ENCODE measurements at regions not wholly inside any gene's neighbourhood (a gene's known extent, or its start where the extent isn't known, plus 50 kb on each side); places are given as distances from the start of the nearest gene placed in this dataset.

DNA sequence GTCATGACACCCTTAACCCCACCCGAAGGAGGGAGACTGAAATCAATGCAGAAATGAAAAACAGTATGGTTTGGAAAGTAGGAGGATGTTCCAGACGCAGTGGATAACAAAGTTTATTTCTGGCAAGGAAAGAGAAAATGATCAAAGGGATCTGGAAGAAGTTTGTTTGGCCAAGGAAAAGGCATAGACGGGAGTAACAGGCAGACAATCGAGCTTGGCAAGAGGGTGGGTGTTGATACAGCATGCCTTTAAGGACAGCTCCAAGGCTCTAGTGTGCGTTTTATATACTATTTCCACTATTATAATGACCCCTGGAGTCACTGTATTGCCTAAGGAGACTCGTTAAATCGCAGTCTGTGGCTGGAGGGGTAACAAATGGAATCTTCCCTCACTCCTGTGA lies 303.7 kb upstream of the RUNX1 start:
- H3K36me3 ChIP-seq (replicated peaks; ENCODE audit: insufficient read depth, low read length) = no peaks in the 10 kb centered on the region
- no peaks in the 10 kb centered on the region for H3F3A ChIP-seq (ENCODE audit: insufficient read depth, low read length)
- TF ChIP-seq EZH2phosphoT487 (IDR thresholded peaks at IDR 0.05; ENCODE audit: low read length) (no peak), EZH2 (optimal IDR thresholded peaks at IDR 0.05; ENCODE audit: low read depth, low read length) (no peak), CTCF (IDR thresholded peaks at IDR 0.05; ENCODE audit: low read length) (no peak)
- no peak overlapping the region for H2AFZ ChIP-seq (ENCODE audit: low read length)
- H3K27me3 ChIP-seq (replicated peaks; ENCODE audit: insufficient read depth, low read length) = no peaks in the 10 kb centered on the region
- no peak overlapping the region for H3K4me3 ChIP-seq (ENCODE audit: low read length)
- H3K9ac ChIP-seq (ENCODE audit: low read length) = no peak overlapping the region
- H3K9me2 ChIP-seq (replicated peaks; ENCODE audit: insufficient read depth, low read length) = no peaks in the 10 kb centered on the region
- no peaks in the 10 kb centered on the region for H3K9me3 ChIP-seq (replicated peaks; ENCODE audit: insufficient read depth, low read length)
- H3K4me2 ChIP-seq (ENCODE audit: low read depth, low read length) = no peak overlapping the region
- no peaks in the 10 kb centered on the region for H4K20me1 ChIP-seq (ENCODE audit: insufficient read depth, low read length)
- no peaks in the 10 kb centered on the region for H3K4me1 ChIP-seq (ENCODE audit: low read length)
- H3K79me2 ChIP-seq (ENCODE audit: low read length) = no peaks in the 10 kb centered on the region
- H3K27ac ChIP-seq (ENCODE audit: low read length) = no peak overlapping the region
- no peak for DNase-seq

DNA sequence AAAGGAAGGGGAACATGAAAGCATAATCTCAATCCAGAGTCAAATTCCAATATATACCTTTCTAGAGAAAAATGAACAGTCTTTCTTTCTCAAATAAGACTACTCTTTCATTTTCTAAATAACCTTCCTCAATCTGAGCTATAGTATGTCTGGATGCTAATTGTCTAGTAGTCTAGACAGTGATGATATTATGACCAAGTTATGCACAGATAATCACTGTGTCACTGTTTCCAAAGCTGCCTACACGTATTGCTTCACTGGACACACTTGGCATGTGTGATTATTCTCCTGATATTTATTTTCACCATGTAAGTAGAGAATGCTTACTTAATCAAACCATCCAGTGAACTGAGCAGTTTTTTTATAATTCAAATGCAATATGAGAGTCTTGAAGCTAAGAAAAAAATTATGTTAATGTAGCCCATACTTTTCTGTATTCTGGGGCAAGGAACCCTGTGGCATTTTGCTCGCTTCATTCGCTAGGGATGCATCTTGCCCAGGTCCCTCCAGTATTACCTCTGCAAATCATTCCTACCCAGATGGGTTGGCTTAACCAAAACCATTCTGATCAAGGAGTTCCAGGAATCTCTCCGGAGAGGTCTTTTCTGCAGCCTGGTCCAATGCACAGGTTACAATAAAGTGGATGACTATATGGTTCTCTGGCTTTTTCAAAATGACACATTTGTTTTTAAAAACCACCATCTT lies 303.1 kb upstream of the RUNX1 start:
- no peak overlapping the region for H3K27ac ChIP-seq (ENCODE audit: low read length)
- H3K36me3 ChIP-seq (replicated peaks; ENCODE audit: insufficient read depth, low read length) = no peaks in the 10 kb centered on the region
- H3K9ac ChIP-seq (ENCODE audit: low read length) = no peak overlapping the region
- H4K20me1 ChIP-seq (ENCODE audit: insufficient read depth, low read length) = no peaks in the 10 kb centered on the region
- no peaks in the 10 kb centered on the region for H3K9me2 ChIP-seq (replicated peaks; ENCODE audit: insufficient read depth, low read length)
- H3K27me3 ChIP-seq (replicated peaks; ENCODE audit: insufficient read depth, low read length) = no peaks in the 10 kb centered on the region
- no peak for DNase-seq
- no peak overlapping the region for H3K4me3 ChIP-seq (ENCODE audit: low read length)
- H3F3A ChIP-seq (ENCODE audit: insufficient read depth, low read length) = no peaks in the 10 kb centered on the region
- TF ChIP-seq EZH2phosphoT487 (IDR thresholded peaks at IDR 0.05; ENCODE audit: low read length) (no peak), CTCF (IDR thresholded peaks at IDR 0.05; ENCODE audit: low read length) (no peak), EZH2 (optimal IDR thresholded peaks at IDR 0.05; ENCODE audit: low read depth, low read length) (no peak)
- no peak overlapping the region for H2AFZ ChIP-seq (ENCODE audit: low read length)
- H3K4me2 ChIP-seq (ENCODE audit: low read depth, low read length) = no peak overlapping the region
- no peaks in the 10 kb centered on the region for H3K4me1 ChIP-seq (ENCODE audit: low read length)
- no peaks in the 10 kb centered on the region for H3K79me2 ChIP-seq (ENCODE audit: low read length)
- no peaks in the 10 kb centered on the region for H3K9me3 ChIP-seq (replicated peaks; ENCODE audit: insufficient read depth, low read length)

DNA sequence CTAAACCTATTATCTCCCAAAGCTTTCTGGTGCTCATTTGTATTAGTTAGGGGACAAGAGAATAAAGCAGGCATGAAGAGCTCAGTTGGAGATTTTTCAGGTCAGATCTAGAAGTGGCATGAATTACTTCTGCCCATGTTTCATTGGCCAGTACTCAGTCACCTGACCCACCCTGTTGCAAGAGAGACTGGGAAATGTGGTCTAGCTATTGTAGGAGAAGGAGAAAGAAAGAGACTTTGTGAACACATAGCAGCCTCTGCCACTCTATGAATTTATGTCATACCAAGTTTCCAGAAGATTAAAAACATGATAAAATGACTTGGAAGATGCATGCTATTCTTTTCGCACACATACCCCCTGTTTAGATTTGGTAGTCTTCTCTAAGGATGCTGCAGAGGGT lies 302.3 kb upstream of the RUNX1 start:
- Histone ChIP-seq H3K36me3 (replicated peaks; ENCODE audit: insufficient read depth, low read length) (no peaks in the 10 kb centered on the region), H3K79me2 (ENCODE audit: low read length) (no peaks in the 10 kb centered on the region), H3F3A (ENCODE audit: insufficient read depth, low read length) (no peaks in the 10 kb centered on the region), H3K9me3 (replicated peaks; ENCODE audit: insufficient read depth, low read length) (no peaks in the 10 kb centered on the region), H3K4me3 (ENCODE audit: low read length) (no peak overlapping the region), H3K9me2 (replicated peaks; ENCODE audit: insufficient read depth, low read length) (no peaks in the 10 kb centered on the region), H4K20me1 (ENCODE audit: insufficient read depth, low read length) (no peaks in the 10 kb centered on the region), H3K9ac (ENCODE audit: low read length) (no peak overlapping the region), H2AFZ (ENCODE audit: low read length) (no peak overlapping the region), H3K27ac (ENCODE audit: low read length) (no peak overlapping the region), H3K4me1 (ENCODE audit: low read length) (no peaks in the 10 kb centered on the region), H3K27me3 (replicated peaks; ENCODE audit: insufficient read depth, low read length) (no peaks in the 10 kb centered on the region), H3K4me2 (ENCODE audit: low read depth, low read length) (no peak overlapping the region)
- DNase-seq = no peak
- no peak for TF ChIP-seq CTCF (IDR thresholded peaks at IDR 0.05; ENCODE audit: low read length)
- TF ChIP-seq EZH2 (optimal IDR thresholded peaks at IDR 0.05; ENCODE audit: low read depth, low read length) = no peak
- TF ChIP-seq EZH2phosphoT487 (IDR thresholded peaks at IDR 0.05; ENCODE audit: low read length) = no peak
